A673 (cell line): ENCODE measurements at regions not wholly inside any gene's neighbourhood (a gene's known extent, or its start where the extent isn't known, plus 50 kb on each side); places are given as distances from the start of the nearest gene placed in this dataset.

Source experiments
- BruUV-seq: library from RNA; stranded (reverse); fragments of 400-500 nt; replicated peaks from 2 replicates; lab custom pipeline; 2021; lab: Mats Ljungman, UMichigan
- CTCF ChIA-PET: fragments of 300-600 bp; sonication (Branson Sonifier 250); formaldehyde crosslinking; loops from one replicate; lab custom pipeline; 2022; ENCODE audit warnings: antibody characterized with exemption; lab: Charles Lee
- POLR2A ChIA-PET: fragments of 300-600 bp; sonication (Branson Sonifier 250); formaldehyde crosslinking; loops from one replicate; lab custom pipeline; 2022; ENCODE audit warnings: antibody characterized with exemption; ENCODE audit not compliant: low non-redundant PET; lab: Charles Lee
- DNase-seq: peaks from one replicate; pipeline ENCODE4 v3.0.0-alpha.2; 2015; ENCODE audit warnings: low spot score
- H3K27ac ChIP-seq: fragments of 200-600 bp; sonication (generic); 2 replicates; pipeline ENCODE4 v1.5.1; 2016; ENCODE audit warnings: mixed run types, low read depth, mild to moderate bottlenecking, mixed read lengths, antibody characterized with exemption, low read length; ENCODE audit not compliant: poor library complexity, severe bottlenecking
- H3K27me3 ChIP-seq: fragments of 200-600 bp; sonication (generic); replicated peaks from 2 replicates; pipeline ENCODE4 v1.6.1; 2017; ENCODE audit warnings: mixed run types, low read depth, mild to moderate bottlenecking, mixed read lengths, antibody characterized with exemption, low read length; ENCODE audit not compliant: insufficient read depth, poor library complexity
- H3K36me3 ChIP-seq: fragments of 200-600 bp; sonication (generic); 2 replicates; pipeline ENCODE4 v1.6.1; 2016; ENCODE audit warnings: mixed run types, mild to moderate bottlenecking, mixed read lengths, antibody characterized with exemption, low read length; ENCODE audit not compliant: insufficient read depth, poor library complexity, severe bottlenecking
- H3K4me1 ChIP-seq: fragments of 200-600 bp; sonication (generic); 2 replicates; pipeline ENCODE4 v1.6.1; 2017; ENCODE audit warnings: mixed run types, mild to moderate bottlenecking, mixed read lengths, antibody characterized with exemption, low read length; ENCODE audit not compliant: insufficient read depth, poor library complexity, severe bottlenecking
- H3K4me3 ChIP-seq: fragments of 200-600 bp; sonication (generic); 2 replicates; pipeline ENCODE4 v1.5.1; 2016; ENCODE audit warnings: low read depth, mixed run types, mild to moderate bottlenecking, mixed read lengths, low read length; ENCODE audit not compliant: poor library complexity, severe bottlenecking
- H3K9me3 ChIP-seq: fragments of 200-600 bp; sonication (generic); 2 replicates; pipeline ENCODE4 v1.6.1; 2016; ENCODE audit warnings: mixed run types, low read depth, mild to moderate bottlenecking, mixed read lengths, antibody characterized with exemption, low read length; ENCODE audit not compliant: poor library complexity, severe bottlenecking
- CTCF ChIP-seq: fragments of 300-800, 200-600 bp; sonication (generic); conservative IDR thresholded peaks from 2 replicates; pipeline ENCODE4 v1.5.1; 2017; ENCODE audit warnings: low read depth, mild to moderate bottlenecking, antibody characterized with exemption, low read length, moderate library complexity, mixed read lengths
- EZH2 ChIP-seq: fragments of 200-600 bp; sonication (generic); IDR thresholded peaks from 2 replicates; pipeline ENCODE4 v1.6.1; 2017; ENCODE audit warnings: borderline replicate concordance, low read depth, mild to moderate bottlenecking, mixed read lengths, antibody characterized with exemption, low read length; ENCODE audit not compliant: poor library complexity, severe bottlenecking
- intact Hi-C: fragments of 100-400 bp; cut with micrococcal nuclease; formaldehyde crosslinking; loops from one replicate; pipeline ENCODE4 v1.10.0; 2022; ENCODE audit not compliant: unreplicated experiment

DNA sequence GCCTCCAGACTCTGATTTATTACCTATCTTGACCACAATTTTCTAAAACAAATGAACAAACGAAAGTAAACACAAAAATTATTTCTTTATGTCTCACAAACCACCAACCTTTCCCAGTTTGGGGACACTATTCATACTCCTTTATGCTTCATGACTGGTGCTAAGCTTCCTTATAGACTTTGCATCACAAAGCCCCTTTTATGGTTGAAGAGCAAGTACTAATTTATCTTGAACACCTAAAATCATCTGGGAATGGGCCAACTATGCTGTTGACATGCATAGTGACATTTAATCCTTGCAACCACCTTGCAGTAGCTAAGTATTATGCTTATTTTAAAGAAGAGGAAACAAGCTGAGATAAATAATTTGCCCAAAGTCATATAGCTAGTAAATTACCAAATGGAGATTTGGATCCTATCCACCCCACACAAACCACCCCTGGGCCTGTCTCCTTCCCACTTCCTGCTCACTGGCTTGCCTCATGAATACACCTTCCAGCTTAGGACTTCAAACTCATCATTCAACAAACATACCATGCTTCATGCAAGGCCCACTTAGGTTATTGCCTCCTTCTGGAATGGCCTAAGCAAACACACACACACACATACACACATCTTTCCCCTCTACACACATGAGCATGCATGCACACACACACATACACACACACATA lies 192.2 kb downstream of the PLPP3 start:
- H3K4me3 ChIP-seq: no peak overlapping the region
- no peak for TF ChIP-seq CTCF
- TF ChIP-seq EZH2: no peak
- no peak overlapping the region for H3K27ac ChIP-seq
- H3K9me3 ChIP-seq: no peaks in the 10 kb centered on the region
- CTCF ChIA-PET: no interaction called here
- H3K27me3 ChIP-seq: no peaks in the 10 kb centered on the region
- H3K36me3 ChIP-seq: no peaks in the 10 kb centered on the region
- no TSS peak for BruUV-seq
- POLR2A ChIA-PET: no interaction called here
- intact Hi-C loops: no loop called here
- no peaks in the 10 kb centered on the region for H3K4me1 ChIP-seq
- DNase-seq: no peak

- Histone ChIP-seq H3K4me1 (no peaks in the 10 kb centered on the region), H3K27me3 (peaks cover 3% of the 10 kb centered on the region), H3K4me3 (no peak overlapping the region), H3K36me3 (no peaks in the 10 kb centered on the region), H3K27ac (no peak overlapping the region), H3K9me3 (no peaks in the 10 kb centered on the region)
- CTCF ChIA-PET: no interaction called here
- intact Hi-C loops: no loop called here
- DNase-seq: no peak
- TF ChIP-seq CTCF: no peak
- no peak for TF ChIP-seq EZH2
- no TSS peak for BruUV-seq
- POLR2A ChIA-PET: no interaction called here
Measured at GRCh38 chr1:56385314-56385713, 194.0 kb downstream of the PLPP3 start.

- no TSS peak for BruUV-seq
- POLR2A ChIA-PET: no interaction called here
- H3K4me3 ChIP-seq: no peak overlapping the region
- H3K27ac ChIP-seq: no peak overlapping the region
- H3K27me3 ChIP-seq: peaks cover 7% of the 10 kb centered on the region
- intact Hi-C loops: no loop called here
- no peaks in the 10 kb centered on the region for H3K36me3 ChIP-seq
- TF ChIP-seq CTCF (no peak), EZH2 (no peak)
- DNase-seq: no peak
- H3K4me1 ChIP-seq: no peaks in the 10 kb centered on the region
- CTCF ChIA-PET: no interaction called here
- H3K9me3 ChIP-seq: no peaks in the 10 kb centered on the region
Measured at GRCh38 chr1:56382929-56383328, 196.4 kb downstream of the PLPP3 start.
